Peyer's patch (tissue), 4 donors: ENCODE measurements at regions not wholly inside any gene's neighbourhood (a gene's known extent, or its start where the extent isn't known, plus 50 kb on each side); places are given as distances from the start of the nearest gene placed in this dataset.

ENCODE experiments used
- DNase-seq, 3 donors: peaks; one replicate each; pipeline ENCODE4 v3.0.0-alpha.2; 2017 to 2019
- H3K27ac ChIP-seq, 4 donors: fragments of 200-600 bp; sonication (generic); one replicate each; pipeline ENCODE4 v1.5.1; 2016 to 2019
- H3K27me3 ChIP-seq, 2 donors: fragments of 200-600 bp; sonication (generic); one replicate each; pipeline ENCODE4 v1.5.1; 2019
- H3K36me3 ChIP-seq, 3 donors: fragments of 200-600 bp; sonication (generic); one replicate each; pipeline ENCODE4 v1.5.1; 2016 to 2019
- H3K4me1 ChIP-seq, 4 donors: fragments of 200-600 bp; sonication (generic); one replicate each; pipeline ENCODE4 v1.5.1; 2016 to 2019
- H3K4me3 ChIP-seq, 4 donors: fragments of 200-600 bp; sonication (generic); 1 replicate in 3 of 4; 2 replicates in 1 of 4; pipeline ENCODE4 v1.5.1; 2016 to 2019; ENCODE audit warnings: mild to moderate bottlenecking in 1 of 4
- H3K9me3 ChIP-seq, 4 donors: fragments of 200-600 bp; sonication (generic); one replicate each; pipeline ENCODE4 v1.5.1; 2016 to 2019; ENCODE audit warnings: mild to moderate bottlenecking in 1 of 4
- POLR2A ChIP-seq, 2 donors: fragments of 450-650 bp; IDR thresholded peaks; one replicate each; pipeline ENCODE4 v1.5.1; 2017; ENCODE audit warnings: antibody characterized with exemption in 2 of 2, mild to moderate bottlenecking in 2 of 2, moderate library complexity in 2 of 2
- TF ChIP-seq, protein P1 (sequence below), 6 experiments: fragments of 450-650 bp in 4 of 6; fragments of 200-600 bp in 2 of 6; sonication (generic) in 1 of 6; IDR thresholded peaks; one replicate each; pipeline ENCODE4 v1.5.1; 2017 to 2019; ENCODE audit warnings: antibody characterized with exemption in 6 of 6, mild to moderate bottlenecking in 3 of 6, moderate library complexity in 1 of 6

DNA sequence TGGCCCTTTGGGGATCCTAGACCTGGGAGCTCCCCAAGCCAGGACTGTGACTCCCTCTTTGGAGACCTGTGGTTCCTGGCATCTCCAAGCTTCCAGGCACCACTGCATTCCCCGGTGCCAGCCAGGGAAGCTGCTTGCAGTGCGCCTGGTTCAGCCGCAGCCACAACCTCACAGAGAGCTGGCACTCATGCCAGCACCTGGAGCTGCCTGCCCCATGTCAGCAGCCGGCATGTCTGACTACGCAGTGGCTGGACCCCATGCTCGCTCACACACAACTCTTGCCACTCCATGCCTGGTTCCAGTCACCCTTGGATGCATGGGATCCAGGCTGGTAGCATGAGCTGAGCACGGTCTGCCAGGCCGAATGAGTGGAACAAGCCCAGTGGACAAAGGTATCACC lies 426.6 kb downstream of the LRRIQ3 start:
- Histone ChIP-seq H3K27me3 (no peaks in the 10 kb centered on the region), H3K4me1 (no peaks in the 10 kb centered on the region), H3K36me3 (no peaks in the 10 kb centered on the region), H3K9me3 (no peaks in the 10 kb centered on the region), H3K27ac (no peak overlapping the region), H3K4me3 (no peak overlapping the region)
- no peak for DNase-seq
- TF ChIP-seq, protein P1, sequence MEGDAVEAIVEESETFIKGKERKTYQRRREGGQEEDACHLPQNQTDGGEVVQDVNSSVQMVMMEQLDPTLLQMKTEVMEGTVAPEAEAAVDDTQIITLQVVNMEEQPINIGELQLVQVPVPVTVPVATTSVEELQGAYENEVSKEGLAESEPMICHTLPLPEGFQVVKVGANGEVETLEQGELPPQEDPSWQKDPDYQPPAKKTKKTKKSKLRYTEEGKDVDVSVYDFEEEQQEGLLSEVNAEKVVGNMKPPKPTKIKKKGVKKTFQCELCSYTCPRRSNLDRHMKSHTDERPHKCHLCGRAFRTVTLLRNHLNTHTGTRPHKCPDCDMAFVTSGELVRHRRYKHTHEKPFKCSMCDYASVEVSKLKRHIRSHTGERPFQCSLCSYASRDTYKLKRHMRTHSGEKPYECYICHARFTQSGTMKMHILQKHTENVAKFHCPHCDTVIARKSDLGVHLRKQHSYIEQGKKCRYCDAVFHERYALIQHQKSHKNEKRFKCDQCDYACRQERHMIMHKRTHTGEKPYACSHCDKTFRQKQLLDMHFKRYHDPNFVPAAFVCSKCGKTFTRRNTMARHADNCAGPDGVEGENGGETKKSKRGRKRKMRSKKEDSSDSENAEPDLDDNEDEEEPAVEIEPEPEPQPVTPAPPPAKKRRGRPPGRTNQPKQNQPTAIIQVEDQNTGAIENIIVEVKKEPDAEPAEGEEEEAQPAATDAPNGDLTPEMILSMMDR (IDR thresholded peaks at IDR 0.05): no peak
- no peak for TF ChIP-seq POLR2A (IDR thresholded peaks at IDR 0.05)

DNA sequence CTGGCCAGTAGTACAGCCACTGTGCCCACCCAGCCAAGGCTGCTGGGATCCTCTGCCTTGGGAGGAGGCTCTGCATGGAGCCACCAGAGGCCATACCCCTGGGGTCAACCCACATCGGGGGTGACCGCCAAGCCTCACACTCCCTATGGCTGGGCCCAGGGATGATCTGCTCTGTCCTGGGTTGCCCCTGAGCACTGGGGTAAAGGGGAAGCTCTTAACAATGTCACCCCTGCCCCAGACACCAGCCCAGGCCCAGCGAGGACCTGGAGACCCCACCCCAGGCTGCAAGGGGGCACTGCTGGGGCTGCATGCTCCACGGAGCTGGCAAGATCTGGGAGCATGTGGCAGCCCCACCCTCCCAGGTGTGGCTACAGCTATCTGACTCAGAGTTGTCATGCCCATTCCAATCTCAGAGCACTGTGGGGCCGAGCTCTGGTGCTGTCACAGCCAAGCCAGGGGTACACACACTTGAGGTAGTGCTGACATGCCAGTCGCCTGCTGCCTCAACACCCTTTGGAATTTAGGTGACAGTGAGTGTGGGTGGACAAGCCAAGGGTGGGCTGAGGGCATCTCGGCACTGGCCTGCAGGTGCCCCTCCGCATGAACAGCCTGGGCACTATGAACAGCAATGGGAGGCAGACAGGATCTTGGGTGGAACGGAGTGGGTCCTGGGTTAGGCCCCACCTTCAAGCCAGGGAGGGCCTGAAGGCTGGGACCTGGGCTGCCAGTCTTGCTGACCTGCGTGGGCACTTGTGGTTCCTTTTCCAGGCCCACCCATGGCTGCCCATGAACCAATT lies 427.7 kb downstream of the LRRIQ3 start:
- Histone ChIP-seq H3K27me3 (no peaks in the 10 kb centered on the region), H3K4me1 (no peaks in the 10 kb centered on the region), H3K4me3 (no peak overlapping the region), H3K36me3 (no peaks in the 10 kb centered on the region), H3K9me3 (no peaks in the 10 kb centered on the region), H3K27ac (no peak overlapping the region)
- TF ChIP-seq, protein P1 (IDR thresholded peaks at IDR 0.05): no peak
- TF ChIP-seq POLR2A (IDR thresholded peaks at IDR 0.05): no peak
- DNase-seq: no peak

DNA sequence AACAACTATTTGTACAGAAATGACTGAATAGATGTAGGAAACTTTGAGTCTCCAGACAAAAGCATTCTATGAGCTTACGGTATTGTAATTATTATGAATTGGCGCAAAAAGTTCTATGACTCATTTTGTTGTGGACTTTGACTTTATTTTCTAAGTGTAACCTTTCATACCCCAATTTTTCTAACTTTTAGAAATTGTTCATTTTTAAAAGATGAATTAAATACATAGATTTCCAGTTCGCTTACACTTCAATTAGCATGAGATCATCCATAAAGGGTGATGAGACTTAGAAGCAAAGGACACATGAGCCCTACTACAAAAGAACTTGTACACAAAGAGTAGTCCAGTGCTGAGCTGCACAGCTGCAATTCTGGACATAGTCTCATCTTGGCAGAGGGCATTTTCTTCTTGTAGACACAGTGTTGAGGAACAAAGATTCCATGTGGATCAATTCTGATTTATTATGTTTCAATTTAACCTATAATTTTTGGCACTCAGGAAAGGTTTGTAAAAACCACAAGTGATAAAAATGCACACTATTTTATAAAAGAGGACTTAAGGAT lies 431.1 kb downstream of the LRRIQ3 start:
- H3K27ac ChIP-seq: no peak overlapping the region
- no peaks in the 10 kb centered on the region for H3K4me1 ChIP-seq
- H3K4me3 ChIP-seq: no peak overlapping the region
- H3K9me3 ChIP-seq: no peaks in the 10 kb centered on the region
- TF ChIP-seq, protein P1 (IDR thresholded peaks at IDR 0.05): no peak
- no peak for TF ChIP-seq POLR2A (IDR thresholded peaks at IDR 0.05)
- no peaks in the 10 kb centered on the region for H3K27me3 ChIP-seq
- DNase-seq: no peak
- H3K36me3 ChIP-seq: no peaks in the 10 kb centered on the region

DNA sequence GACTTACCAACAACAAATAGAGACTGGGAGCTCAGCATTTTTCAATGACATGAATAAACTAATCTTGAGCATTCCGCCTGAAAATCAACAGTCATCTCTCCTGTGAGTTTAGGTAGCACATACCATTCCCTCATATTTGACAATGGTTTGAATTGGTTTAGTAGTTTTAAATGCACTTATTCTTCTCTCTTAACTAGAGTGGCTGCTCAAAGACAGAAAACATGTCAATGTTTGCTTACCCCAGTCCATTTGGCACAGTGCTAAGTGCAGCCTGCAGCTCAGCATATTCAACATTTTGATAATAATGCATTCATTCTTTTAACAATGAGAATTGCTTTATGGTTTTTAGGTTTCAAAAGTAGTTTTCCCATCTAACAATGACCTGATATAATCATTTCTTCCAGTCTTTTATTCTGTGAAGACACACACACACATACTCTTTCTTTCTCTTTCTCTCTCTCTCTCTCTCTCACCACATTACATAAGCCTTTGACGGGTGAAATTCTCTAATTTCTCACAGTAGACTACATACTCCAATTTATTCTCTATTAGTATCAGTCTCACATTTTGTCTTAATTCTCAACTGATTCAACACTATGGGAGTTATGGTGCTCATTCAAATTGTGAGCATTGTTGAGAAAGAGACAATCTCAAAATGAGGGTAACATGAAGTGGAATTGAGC lies 432.3 kb downstream of the LRRIQ3 start:
- Histone ChIP-seq H3K4me3 (no peak overlapping the region), H3K27ac (no peak overlapping the region), H3K27me3 (no peaks in the 10 kb centered on the region), H3K9me3 (no peaks in the 10 kb centered on the region), H3K4me1 (no peaks in the 10 kb centered on the region), H3K36me3 (no peaks in the 10 kb centered on the region)
- TF ChIP-seq, protein P1 (IDR thresholded peaks at IDR 0.05): no peak
- TF ChIP-seq POLR2A (IDR thresholded peaks at IDR 0.05): no peak
- no peak for DNase-seq

DNA sequence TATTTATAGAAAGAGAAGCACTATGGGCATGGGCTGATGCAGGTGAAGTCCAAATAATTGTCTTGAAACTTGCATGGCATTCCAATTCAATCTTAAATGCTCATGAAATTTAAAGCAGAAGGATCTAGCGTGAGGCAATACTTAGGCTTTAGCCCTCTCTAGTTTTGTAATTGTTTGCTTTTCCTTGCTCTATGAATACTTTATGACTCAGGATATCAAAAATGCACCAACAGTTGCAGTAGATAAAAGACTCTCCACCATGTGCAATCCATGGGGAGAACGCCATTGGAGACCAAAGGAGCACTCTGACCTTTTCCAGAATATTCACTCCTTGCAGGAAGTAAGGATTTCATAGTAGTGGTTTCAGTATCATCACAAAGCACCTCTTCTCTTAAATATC lies 436.4 kb downstream of the LRRIQ3 start:
- Histone ChIP-seq H3K4me1 (no peaks in the 10 kb centered on the region), H3K4me3 (no peak overlapping the region), H3K27ac (no peak overlapping the region), H3K36me3 (no peaks in the 10 kb centered on the region), H3K9me3 (no peaks in the 10 kb centered on the region), H3K27me3 (no peaks in the 10 kb centered on the region)
- TF ChIP-seq, protein P1 (IDR thresholded peaks at IDR 0.05): no peak
- TF ChIP-seq POLR2A (IDR thresholded peaks at IDR 0.05): no peak
- DNase-seq: no peak
